ENCODE measurements at regions not wholly inside any gene's neighbourhood (a gene's known extent, or its start where the extent isn't known, plus 50 kb on each side); places are given as distances from the start of the nearest gene placed in this dataset.
A peak's percentile ranks its signal among the peaks of the same experiment; 100 is the strongest.

GRCh38 chr1:38454236-38454635 lies 405.3 kb downstream of the RRAGC start:
- no peak for DNase-seq

- no peak for DNase-seq
These were observed 405.7 kb upstream of the POU3F1 start for GRCh38 chr1:38452246-38452645.

- no peak for DNase-seq
These were observed 405.0 kb upstream of the POU3F1 start for GRCh38 chr1:38451541-38451993.

GRCh38 chr1:38448893-38449292 lies 402.3 kb upstream of the POU3F1 start:
- DNase-seq = no peak

- no peak for DNase-seq
These were observed 400.3 kb upstream of the POU3F1 start for GRCh38 chr1:38446936-38447335.

DNA sequence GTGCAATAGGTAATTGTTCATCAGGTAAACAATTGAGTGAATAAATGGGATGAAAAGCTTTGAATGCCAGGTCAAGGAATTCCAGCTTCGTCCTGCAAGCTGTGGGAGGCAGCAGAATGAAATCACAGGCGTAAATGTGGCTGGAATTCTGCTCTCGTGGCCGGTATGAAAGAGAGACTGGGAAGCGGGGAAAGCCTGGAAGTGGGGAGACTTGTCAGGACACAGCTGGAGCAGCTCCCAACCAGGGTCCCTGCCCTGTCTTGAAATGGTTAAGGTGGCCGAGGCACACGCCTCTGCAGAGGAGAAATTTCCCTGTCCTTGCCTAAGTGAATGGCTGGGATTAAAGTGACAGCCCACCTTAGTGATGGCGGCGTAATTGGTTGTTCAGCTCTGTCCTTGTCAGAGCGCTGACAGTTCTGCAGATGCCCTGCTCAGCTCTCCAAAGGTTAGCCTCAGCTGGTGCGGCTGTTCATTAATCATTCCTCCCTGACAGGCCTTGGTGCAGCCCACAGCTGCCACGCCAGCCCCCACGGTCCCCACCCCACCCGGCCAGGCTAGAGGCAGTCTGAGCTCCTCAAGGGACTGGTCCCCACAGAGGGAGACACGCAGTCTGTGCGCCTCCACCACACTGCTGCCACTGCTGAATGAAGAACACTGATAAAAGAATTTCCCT lies 398.3 kb upstream of the POU3F1 start:
- DNase-seq = no peak

GRCh38 chr1:38444311-38444710 lies 397.7 kb upstream of the POU3F1 start:
- no peak for DNase-seq

- DNase-seq = no peak
These were observed 393.8 kb upstream of the POU3F1 start for GRCh38 chr1:38440402-38440801.

- no peak for DNase-seq
These were observed 390.2 kb upstream of the POU3F1 start for GRCh38 chr1:38436749-38437148.

- DNase-seq = no peak
These were observed 389.4 kb upstream of the POU3F1 start for GRCh38 chr1:38436006-38436405.

DNA sequence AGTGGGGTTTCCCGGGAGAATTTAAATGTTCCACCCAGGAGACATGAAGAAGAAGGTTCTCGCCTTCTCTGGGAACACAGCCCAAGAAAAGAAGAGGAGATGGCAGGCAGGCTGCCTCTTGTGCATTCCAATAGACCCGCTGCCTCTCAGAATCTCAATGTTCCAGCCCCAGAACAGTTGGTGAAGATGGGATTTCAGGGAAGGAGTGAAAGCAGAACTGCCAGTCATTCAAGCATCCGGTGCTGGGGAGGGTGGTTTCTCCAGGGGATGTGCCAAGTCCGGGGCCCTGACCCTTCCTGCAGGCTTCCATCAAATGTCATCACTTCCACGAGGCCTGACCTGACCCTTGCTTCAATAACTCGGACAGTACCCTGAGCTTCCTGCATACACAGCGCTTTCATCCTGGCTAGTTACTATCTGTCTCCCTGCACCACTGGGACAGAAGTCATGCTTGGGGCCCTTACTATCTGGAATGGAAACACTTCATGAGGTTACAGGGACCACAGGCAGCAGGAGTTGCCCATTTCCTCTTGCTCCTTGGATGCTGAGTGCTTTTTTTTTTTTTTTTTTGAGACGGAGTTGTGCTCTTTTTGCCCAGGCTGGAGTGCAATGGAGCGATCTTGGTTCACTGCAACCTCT lies 386.6 kb upstream of the POU3F1 start:
- DNase-seq = no peak

DNA sequence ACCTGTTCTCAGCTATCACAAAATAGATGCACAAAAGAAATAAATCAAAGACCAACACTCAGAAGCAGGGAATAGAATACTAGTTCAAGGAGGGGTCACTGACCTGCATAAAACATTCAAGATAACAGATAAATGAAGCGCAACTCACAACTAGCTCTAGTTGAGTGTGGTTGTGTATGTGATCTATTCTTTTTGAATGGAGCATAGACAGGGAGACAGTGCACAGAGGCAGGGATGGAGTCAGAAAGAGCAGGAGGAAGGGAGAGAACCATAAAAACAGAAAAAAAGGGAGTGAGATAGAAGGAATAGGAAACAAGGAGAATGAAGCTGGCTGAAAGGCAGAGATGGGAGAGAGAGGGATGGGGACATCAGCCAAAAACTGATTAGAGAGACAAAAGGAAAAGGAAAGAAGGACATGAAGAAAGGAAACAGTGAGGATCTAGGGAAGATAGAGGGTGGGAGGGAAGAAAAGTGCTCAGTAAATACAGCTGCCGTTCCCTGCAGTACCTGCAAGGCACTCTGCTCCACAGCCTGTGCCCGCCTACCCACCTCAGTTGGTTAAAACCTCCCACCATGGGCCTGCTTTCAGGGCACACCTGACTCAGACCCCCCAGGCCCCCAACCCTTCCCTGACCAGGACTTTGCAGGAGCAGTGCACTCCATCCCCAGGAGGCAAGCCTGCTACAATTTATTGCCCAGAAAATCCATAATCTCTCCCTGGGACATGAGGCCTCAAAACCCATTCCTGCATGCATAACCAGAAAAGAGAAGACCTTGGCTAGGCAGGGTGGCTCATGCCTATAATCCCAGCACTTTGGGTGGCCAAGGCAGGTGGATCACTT lies 385.2 kb upstream of the POU3F1 start:
- no peak for DNase-seq

GRCh38 chr1:38430949-38431348 lies 384.4 kb upstream of the POU3F1 start:
- no peak for DNase-seq

DNA sequence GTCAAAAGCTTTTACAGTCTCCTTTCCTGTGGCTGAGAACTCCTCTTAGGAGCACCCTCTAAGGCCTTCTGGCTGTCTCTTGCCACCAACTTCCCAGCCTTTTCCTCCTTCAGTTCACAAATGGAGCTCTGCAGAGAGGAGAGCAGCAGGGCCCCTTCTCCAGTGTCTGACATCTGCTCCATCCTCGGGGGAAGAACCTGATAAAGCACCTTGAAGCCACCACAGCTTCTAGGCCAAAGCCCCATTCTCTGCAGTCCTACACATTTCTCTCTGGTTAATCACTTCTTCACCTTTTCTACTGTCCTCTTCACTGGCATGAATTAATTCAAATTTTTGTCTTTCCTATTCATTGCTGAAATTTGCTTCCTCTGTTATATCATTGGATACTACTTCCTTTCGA lies 378.1 kb upstream of the POU3F1 start:
- DNase-seq = no peak

GRCh38 chr1:38420666-38421065 lies 374.1 kb upstream of the POU3F1 start:
- no peak for DNase-seq

- peak; percentile 89 for DNase-seq
These were observed 371.8 kb upstream of the POU3F1 start for GRCh38 chr1:38418195-38419030.

DNA sequence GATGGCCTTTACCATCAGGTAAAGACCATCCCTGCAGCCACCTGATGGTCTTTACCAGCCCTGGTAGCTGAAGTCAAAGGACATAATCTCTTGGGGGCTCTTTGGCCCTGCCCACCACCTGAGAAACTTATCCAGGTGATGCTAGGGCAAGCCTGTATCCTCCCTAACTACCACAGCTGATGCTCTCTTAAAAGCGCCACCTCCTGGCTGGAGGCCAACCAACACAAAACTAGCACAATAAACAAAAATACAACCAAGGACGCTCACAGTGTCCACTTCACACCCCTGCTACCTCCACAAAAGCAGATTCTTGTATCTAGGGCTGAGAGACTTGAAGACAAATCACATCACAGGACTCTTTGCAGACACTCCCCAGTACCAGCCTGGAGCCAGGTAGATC lies 357.1 kb upstream of the POU3F1 start:
- no peak for DNase-seq

DNA sequence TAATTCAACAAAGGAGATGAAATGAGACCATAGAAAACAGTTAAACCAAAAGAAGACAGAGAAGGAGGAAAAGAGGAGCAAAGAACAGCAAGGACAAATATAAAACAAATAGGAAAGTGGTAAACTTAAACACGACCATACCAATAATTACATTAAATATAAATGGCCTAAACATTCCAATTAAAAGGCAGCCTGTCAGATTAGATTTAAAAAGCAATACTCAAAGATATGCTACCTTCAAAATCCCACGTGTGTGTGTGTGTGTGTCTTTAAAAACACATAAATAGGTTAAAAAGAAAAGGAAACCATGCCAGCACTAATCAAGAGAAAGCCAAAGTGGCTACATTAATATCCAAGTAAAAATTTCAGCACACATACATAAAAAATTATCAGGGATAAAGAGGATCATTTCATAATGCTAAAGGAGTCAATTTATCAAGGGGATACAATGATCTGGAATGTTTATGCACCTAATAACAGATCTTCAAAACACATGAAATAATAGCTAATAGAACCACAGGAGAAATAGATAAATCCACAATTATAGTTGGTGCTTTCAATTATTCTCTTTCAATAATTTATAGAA lies 355.7 kb upstream of the POU3F1 start:
- no peak for DNase-seq

DNA sequence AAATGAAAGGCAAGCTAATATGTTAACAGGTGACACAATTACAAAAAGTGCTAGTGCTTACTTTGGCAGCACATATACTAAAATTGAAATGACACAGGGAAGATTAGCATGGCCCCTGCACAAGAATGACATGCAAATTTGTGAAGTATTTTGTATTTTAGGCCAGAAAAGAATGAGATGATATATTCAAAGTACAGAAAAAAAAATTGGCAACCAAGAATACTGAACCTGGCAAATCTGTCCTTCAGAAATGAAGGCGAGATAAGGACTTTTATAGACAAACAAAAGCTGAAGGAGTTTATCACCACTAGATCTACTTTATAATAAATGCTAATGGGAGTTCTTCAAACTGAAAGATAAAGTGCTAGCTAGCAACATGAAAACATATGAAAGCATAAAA lies 350.0 kb upstream of the POU3F1 start:
- DNase-seq = no peak

DNA sequence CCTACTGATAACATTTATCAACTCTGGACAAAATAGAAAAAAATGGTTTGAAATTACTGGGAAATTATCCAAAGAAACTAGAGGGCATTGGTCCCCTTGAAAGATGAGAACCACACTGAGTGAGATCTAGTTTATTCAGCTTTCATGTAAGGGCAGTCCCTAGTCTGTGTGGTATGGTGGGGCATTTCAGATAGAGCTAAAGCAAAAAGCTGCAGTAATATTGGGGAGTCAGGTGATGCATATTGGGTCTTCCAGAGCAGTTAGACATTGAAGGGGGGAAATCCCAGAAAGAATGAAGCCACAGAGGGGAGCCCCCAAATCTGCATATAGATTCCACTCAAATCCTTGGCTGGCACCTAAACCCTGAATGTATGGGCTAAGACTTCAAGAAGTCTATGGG lies 347.7 kb upstream of the POU3F1 start:
- no peak for DNase-seq

GRCh38 chr1:38392861-38393260 lies 346.3 kb upstream of the POU3F1 start:
- no peak for DNase-seq

DNA sequence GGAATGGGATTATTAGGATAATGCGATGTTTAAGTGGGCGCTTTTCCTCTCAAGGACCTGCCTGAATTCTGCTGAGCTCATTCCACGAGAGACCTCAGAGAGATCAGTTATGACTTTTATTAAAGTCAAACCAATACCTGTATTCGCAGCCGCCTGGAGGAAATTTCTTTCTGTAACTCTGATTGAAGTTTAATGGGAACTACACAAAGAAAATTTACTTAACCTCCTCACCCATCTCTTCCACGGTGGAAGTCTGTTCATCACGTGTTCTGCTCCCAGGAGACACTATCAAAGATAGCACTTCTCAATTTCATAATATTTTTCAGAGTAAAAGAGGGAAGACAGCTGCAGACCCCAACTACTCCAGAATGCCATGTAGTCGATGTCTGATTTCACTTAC lies 334.7 kb upstream of the POU3F1 start:
- DNase-seq = no peak

DNA sequence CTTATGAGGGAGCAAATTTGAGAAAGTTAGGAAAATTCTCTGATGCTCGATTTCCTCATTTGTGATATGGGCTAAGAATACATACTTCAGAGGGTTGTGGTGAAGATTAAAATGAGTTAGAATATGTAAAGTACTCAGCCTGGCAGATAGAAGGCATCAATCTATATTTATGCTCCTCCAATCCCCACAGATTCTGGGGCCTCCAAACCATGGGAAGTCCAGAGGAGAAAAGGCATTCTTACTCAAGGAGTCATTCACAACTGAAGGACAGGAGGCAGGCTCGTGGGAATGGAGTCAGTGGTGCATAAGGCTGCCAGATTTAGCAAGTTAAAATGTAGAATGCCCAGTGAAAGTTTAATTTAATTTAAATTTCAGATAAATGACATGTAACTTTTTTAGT lies 330.0 kb upstream of the POU3F1 start:
- no peak for DNase-seq

Data from NCI-H1105 treated with DMSO at 0.1 percent for 48 hours (cell line).